BE2C (cell line): ENCODE measurements at regions not wholly inside any gene's neighbourhood (a gene's known extent, or its start where the extent isn't known, plus 50 kb on each side); places are given as distances from the start of the nearest gene placed in this dataset.
A peak's percentile ranks its signal among the peaks of the same experiment; 100 is the strongest.

Experiments
- DNase-seq: peaks from one replicate; pipeline ENCODE4 v3.0.0-alpha.2; 2020
- H3K27me3 ChIP-seq: fragments of 250-450 bp; sonication (Bioruptor Pico); 2 replicates; pipeline ENCODE4 v1.5.1; 2020; ENCODE audit warnings: mild to moderate bottlenecking
- H3K36me3 ChIP-seq: fragments of 250-450 bp; sonication (Bioruptor Pico); 2 replicates; pipeline ENCODE4 v1.5.1; 2020; ENCODE audit warnings: mild to moderate bottlenecking
- H3K4me1 ChIP-seq: fragments of 250-450 bp; sonication (Bioruptor Pico); 2 replicates; pipeline ENCODE4 v1.5.1; 2020
- H3K4me3 ChIP-seq: 2 replicates; pipeline ENCODE4 v1.5.1; 2011; ENCODE audit warnings: low read depth, low read length
- H3K9me3 ChIP-seq: fragments of 250-450 bp; sonication (Bioruptor Pico); 2 replicates; pipeline ENCODE4 v1.5.1; 2020
- CTCF ChIP-seq: IDR thresholded peaks from 2 replicates; pipeline ENCODE4 v1.5.1; 2012; ENCODE audit warnings: mild to moderate bottlenecking, low read depth, low read length

GRCh38 chr11:130781931-130782330 lies 134.3 kb downstream of the SNX19 start:
- no peak for TF ChIP-seq CTCF
- H3K27me3 ChIP-seq, result no peaks in the 10 kb centered on the region
- DNase-seq, result no peak

GRCh38 chr11:130782361-130783222 lies 133.7 kb downstream of the SNX19 start:
- Histone ChIP-seq H3K4me3 (no peak overlapping the region), H3K9me3 (no peaks in the 10 kb centered on the region), H3K4me1 (peaks cover 6% of the 10 kb centered on the region), H3K27me3 (no peaks in the 10 kb centered on the region), H3K36me3 (no peaks in the 10 kb centered on the region)
- DNase-seq, result no peak
- no peak for TF ChIP-seq CTCF

More at GRCh38 chr11:130781931-130782330, 134.3 kb downstream of the SNX19 start:
- Histone ChIP-seq H3K9me3 (no peaks in the 10 kb centered on the region), H3K36me3 (no peaks in the 10 kb centered on the region), H3K4me1 (peaks cover 6% of the 10 kb centered on the region), H3K4me3 (no peak overlapping the region)

- no peak for TF ChIP-seq CTCF
- Histone ChIP-seq H3K9me3 (no peaks in the 10 kb centered on the region), H3K4me1 (peaks cover 6% of the 10 kb centered on the region), H3K4me3 (no peak overlapping the region), H3K27me3 (no peaks in the 10 kb centered on the region), H3K36me3 (no peaks in the 10 kb centered on the region)
- no peak for DNase-seq
Observed at GRCh38 chr11:130783323-130783722, 133.0 kb downstream of the SNX19 start.

- no peaks in the 10 kb centered on the region for H3K27me3 ChIP-seq
- TF ChIP-seq CTCF, result no peak
- no peak overlapping the region for H3K4me3 ChIP-seq
- no peaks in the 10 kb centered on the region for H3K36me3 ChIP-seq
- no peaks in the 10 kb centered on the region for H3K9me3 ChIP-seq
- DNase-seq, result peak; percentile 31
- peaks cover 6% of the 10 kb centered on the region for H3K4me1 ChIP-seq
Observed at GRCh38 chr11:130785380-130786116, 130.7 kb downstream of the SNX19 start.

GRCh38 chr11:130786586-130786985 lies 129.7 kb downstream of the SNX19 start:
- Histone ChIP-seq H3K9me3 (no peaks in the 10 kb centered on the region), H3K36me3 (no peaks in the 10 kb centered on the region), H3K27me3 (no peaks in the 10 kb centered on the region), H3K4me3 (no peak overlapping the region), H3K4me1 (peaks cover 6% of the 10 kb centered on the region)
- DNase-seq, result no peak
- no peak for TF ChIP-seq CTCF
